AG09309 (cell line): ENCODE measurements at regions not wholly inside any gene's neighbourhood (a gene's known extent, or its start where the extent isn't known, plus 50 kb on each side); places are given as distances from the start of the nearest gene placed in this dataset.

ENCODE experiments used
- DNase-seq: peaks from one replicate; pipeline ENCODE4 v3.0.0-alpha.2; 2010; ENCODE audit warnings: low read depth
- H3K4me3 ChIP-seq: 2 replicates; pipeline ENCODE4 v1.5.1; 2011; ENCODE audit warnings: mild to moderate bottlenecking, low read depth, low read length, moderate library complexity; ENCODE audit not compliant: control insufficient read depth
- CTCF ChIP-seq: IDR thresholded peaks from 2 replicates; pipeline ENCODE4 v1.5.1; 2011; ENCODE audit warnings: mild to moderate bottlenecking, low read depth, low read length, inconsistent platforms; ENCODE audit not compliant: insufficient read depth, control insufficient read depth; ENCODE audit errors: missing control alignments

- no peak overlapping the region for H3K4me3 ChIP-seq
- DNase-seq: no peak
- no peak for TF ChIP-seq CTCF
Observed at GRCh38 chr14:45998554-45998953, 653.0 kb downstream of the RPL10L start.

GRCh38 chr14:45990252-45990651, 661.3 kb downstream of the RPL10L start:
- peak; percentile 12 for TF ChIP-seq CTCF
- no peak for DNase-seq
- no peak overlapping the region for H3K4me3 ChIP-seq

- no peak overlapping the region for H3K4me3 ChIP-seq
- no peak for TF ChIP-seq CTCF
- DNase-seq: no peak
Observed at GRCh38 chr14:45976001-45976400, 675.6 kb downstream of the RPL10L start.

GRCh38 chr14:45972416-45972815, 679.2 kb downstream of the RPL10L start:
- DNase-seq: no peak
- H3K4me3 ChIP-seq: no peak overlapping the region
- no peak for TF ChIP-seq CTCF

GRCh38 chr14:45970621-45971020, 681.0 kb downstream of the RPL10L start:
- TF ChIP-seq CTCF: no peak
- no peak for DNase-seq
- no peak overlapping the region for H3K4me3 ChIP-seq

GRCh38 chr14:45968037-45968436, 683.5 kb downstream of the RPL10L start:
- no peak for TF ChIP-seq CTCF
- DNase-seq: no peak
- H3K4me3 ChIP-seq: no peak overlapping the region

GRCh38 chr14:45949479-45949878, 696.5 kb upstream of the MIS18BP1 start:
- TF ChIP-seq CTCF: no peak
- DNase-seq: no peak
- H3K4me3 ChIP-seq: no peak overlapping the region
